ENCODE measurements at regions not wholly inside any gene's neighbourhood (a gene's known extent, or its start where the extent isn't known, plus 50 kb on each side); places are given as distances from the start of the nearest gene placed in this dataset.

DNA sequence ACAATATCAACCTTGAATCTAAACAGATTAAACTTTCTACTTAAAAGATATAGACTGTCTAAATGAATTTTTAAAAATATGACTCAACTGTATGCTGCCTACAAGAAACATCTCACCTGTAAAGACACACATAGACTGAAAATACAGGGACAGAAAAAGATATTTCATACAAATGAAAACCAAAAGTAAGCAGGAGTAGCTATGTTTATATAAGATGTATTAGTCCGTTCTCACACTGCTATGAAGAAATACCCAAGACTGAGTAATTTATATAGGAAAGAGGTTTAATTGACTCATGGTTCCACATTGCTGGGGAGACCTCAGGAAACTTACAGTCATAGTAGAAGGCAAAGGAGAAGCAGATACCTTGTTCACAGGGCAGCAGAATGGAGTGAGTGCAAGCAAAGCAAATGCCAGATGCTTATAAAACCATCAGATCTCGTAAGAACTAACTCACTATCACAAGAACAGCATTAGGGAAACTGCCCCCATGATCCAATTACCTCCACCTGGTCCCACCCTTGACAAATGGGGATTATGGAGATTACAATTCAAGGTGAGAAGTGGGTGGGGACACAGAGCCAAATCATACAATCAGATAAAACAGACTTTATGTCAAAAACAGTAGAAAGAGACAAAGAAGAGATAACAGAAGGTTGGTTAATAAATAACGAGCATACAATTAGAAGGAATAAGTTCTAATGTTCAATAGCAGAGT lies 214.4 kb upstream of the SLC39A10 start:
- H3K9me3 ChIP-seq (ENCODE audit: insufficient read depth, low read depth, low read length) = peaks cover 19% of the 10 kb centered on the region; the same call in 1 of the 2 replicates
- no peaks in the 10 kb centered on the region for H3F3A ChIP-seq (ENCODE audit: low read depth)
- no peaks in the 10 kb centered on the region for H4K20me1 ChIP-seq (ENCODE audit: insufficient read depth, low read length, poor library complexity, severe bottlenecking)
- H3K4me2 ChIP-seq (ENCODE audit: low read depth, low read length, poor library complexity, severe bottlenecking) = no peak overlapping the region
- H3K79me2 ChIP-seq (ENCODE audit: insufficient read depth, low read length) = no peaks in the 10 kb centered on the region
- no peaks in the 10 kb centered on the region for H3K4me1 ChIP-seq (ENCODE audit: insufficient read depth, low read length, poor library complexity, severe bottlenecking)
- H2AFZ ChIP-seq (ENCODE audit: low read length) = no peak overlapping the region
- no peaks in the 10 kb centered on the region for H3K36me3 ChIP-seq (ENCODE audit: insufficient read depth, low read length)
- H3K4me3 ChIP-seq (ENCODE audit: low read length, poor library complexity, severe bottlenecking) = no peak overlapping the region
- H3K9ac ChIP-seq (ENCODE audit: low read depth, low read length, poor library complexity, severe bottlenecking) = no peak overlapping the region
- TF ChIP-seq, protein P1, sequence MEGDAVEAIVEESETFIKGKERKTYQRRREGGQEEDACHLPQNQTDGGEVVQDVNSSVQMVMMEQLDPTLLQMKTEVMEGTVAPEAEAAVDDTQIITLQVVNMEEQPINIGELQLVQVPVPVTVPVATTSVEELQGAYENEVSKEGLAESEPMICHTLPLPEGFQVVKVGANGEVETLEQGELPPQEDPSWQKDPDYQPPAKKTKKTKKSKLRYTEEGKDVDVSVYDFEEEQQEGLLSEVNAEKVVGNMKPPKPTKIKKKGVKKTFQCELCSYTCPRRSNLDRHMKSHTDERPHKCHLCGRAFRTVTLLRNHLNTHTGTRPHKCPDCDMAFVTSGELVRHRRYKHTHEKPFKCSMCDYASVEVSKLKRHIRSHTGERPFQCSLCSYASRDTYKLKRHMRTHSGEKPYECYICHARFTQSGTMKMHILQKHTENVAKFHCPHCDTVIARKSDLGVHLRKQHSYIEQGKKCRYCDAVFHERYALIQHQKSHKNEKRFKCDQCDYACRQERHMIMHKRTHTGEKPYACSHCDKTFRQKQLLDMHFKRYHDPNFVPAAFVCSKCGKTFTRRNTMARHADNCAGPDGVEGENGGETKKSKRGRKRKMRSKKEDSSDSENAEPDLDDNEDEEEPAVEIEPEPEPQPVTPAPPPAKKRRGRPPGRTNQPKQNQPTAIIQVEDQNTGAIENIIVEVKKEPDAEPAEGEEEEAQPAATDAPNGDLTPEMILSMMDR (conservative IDR thresholded peaks at IDR 0.05; ENCODE audit: low read length) = no peak
- no peak for TF ChIP-seq EZH2phosphoT487 (IDR thresholded peaks at IDR 0.05; ENCODE audit: borderline replicate concordance)
- H3K9me2 ChIP-seq (replicated peaks; ENCODE audit: low read depth, low read length) = no peaks in the 10 kb centered on the region
- H3K27me3 ChIP-seq (ENCODE audit: insufficient read depth, low read length, poor library complexity, severe bottlenecking) = no peaks in the 10 kb centered on the region

DNA sequence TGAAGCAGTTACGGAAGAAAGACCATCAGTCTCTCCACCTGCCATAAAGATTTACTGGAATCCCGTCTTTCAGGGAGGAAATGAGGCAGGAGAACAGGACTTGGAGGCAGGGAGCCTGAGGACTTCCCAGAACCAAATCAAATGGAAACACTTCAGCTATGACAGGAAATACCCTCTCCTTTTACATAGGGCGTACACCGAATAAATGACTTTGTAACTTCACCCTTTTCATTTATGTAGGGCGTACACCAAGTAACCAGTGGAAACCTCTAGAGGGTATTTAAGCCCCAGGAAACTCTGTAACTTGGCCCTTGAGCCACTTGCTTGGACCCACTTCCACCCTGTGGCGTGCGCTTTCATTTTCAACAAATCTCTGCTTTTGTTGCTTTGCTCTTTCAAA lies 218.3 kb upstream of the SLC39A10 start:
- no peaks in the 10 kb centered on the region for H3K9me2 ChIP-seq (replicated peaks; ENCODE audit: low read depth, low read length)
- no peaks in the 10 kb centered on the region for H3K36me3 ChIP-seq (ENCODE audit: insufficient read depth, low read length)
- H3F3A ChIP-seq (ENCODE audit: low read depth) = no peaks in the 10 kb centered on the region
- H2AFZ ChIP-seq (ENCODE audit: low read length) = no peak overlapping the region
- no peaks in the 10 kb centered on the region for H3K79me2 ChIP-seq (ENCODE audit: insufficient read depth, low read length)
- no peak overlapping the region for H3K4me2 ChIP-seq (ENCODE audit: low read depth, low read length, poor library complexity, severe bottlenecking)
- peaks cover 21% of the 10 kb centered on the region; the same call in 1 of the 2 replicates for H3K9me3 ChIP-seq (ENCODE audit: insufficient read depth, low read depth, low read length)
- no peaks in the 10 kb centered on the region for H3K27me3 ChIP-seq (ENCODE audit: insufficient read depth, low read length, poor library complexity, severe bottlenecking)
- H3K4me1 ChIP-seq (ENCODE audit: insufficient read depth, low read length, poor library complexity, severe bottlenecking) = no peaks in the 10 kb centered on the region
- H3K9ac ChIP-seq (ENCODE audit: low read depth, low read length, poor library complexity, severe bottlenecking) = no peak overlapping the region
- H4K20me1 ChIP-seq (ENCODE audit: insufficient read depth, low read length, poor library complexity, severe bottlenecking) = no peaks in the 10 kb centered on the region
- TF ChIP-seq, protein P1 (conservative IDR thresholded peaks at IDR 0.05; ENCODE audit: low read length) = no peak
- no peak for TF ChIP-seq EZH2phosphoT487 (IDR thresholded peaks at IDR 0.05; ENCODE audit: borderline replicate concordance)
- H3K4me3 ChIP-seq (ENCODE audit: low read length, poor library complexity, severe bottlenecking) = no peak overlapping the region

DNA sequence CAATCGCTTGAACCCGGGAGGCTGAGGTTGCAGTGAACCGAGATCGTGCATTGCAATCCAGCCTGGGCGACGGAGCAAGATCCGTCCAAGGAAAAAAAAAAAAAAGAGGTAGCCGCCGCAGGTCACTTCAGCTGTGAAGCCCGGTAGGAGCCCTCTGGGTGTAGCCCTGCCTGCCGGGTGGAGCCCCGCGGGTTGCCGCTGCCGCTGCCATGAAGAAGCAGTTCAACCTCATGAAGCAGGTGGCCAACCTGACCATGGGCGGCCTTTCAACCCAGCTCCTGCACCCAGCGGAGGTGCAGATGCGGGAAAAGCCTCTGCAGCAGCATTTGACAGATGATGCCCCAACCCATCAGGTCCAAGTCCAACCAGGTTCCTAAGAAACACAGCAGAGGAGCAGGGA lies 219.5 kb upstream of the SLC39A10 start:
- H3K4me1 ChIP-seq (ENCODE audit: insufficient read depth, low read length, poor library complexity, severe bottlenecking) = no peaks in the 10 kb centered on the region

More for the DNA sequence above, 219.5 kb upstream of the SLC39A10 start:
- TF ChIP-seq, protein P1 (conservative IDR thresholded peaks at IDR 0.05; ENCODE audit: low read length) = no peak
- TF ChIP-seq EZH2phosphoT487 (IDR thresholded peaks at IDR 0.05; ENCODE audit: borderline replicate concordance) = no peak
- no peak overlapping the region for H3K4me3 ChIP-seq (ENCODE audit: low read length, poor library complexity, severe bottlenecking)
- H3K27me3 ChIP-seq (ENCODE audit: insufficient read depth, low read length, poor library complexity, severe bottlenecking) = no peaks in the 10 kb centered on the region
- no peaks in the 10 kb centered on the region for H4K20me1 ChIP-seq (ENCODE audit: insufficient read depth, low read length, poor library complexity, severe bottlenecking)
- no peaks in the 10 kb centered on the region for H3F3A ChIP-seq (ENCODE audit: low read depth)
- no peak overlapping the region for H3K9ac ChIP-seq (ENCODE audit: low read depth, low read length, poor library complexity, severe bottlenecking)
- H3K9me3 ChIP-seq (ENCODE audit: insufficient read depth, low read depth, low read length) = peaks cover 26% of the 10 kb centered on the region; the same call in 1 of the 2 replicates
- H3K79me2 ChIP-seq (ENCODE audit: insufficient read depth, low read length) = no peaks in the 10 kb centered on the region
- H3K36me3 ChIP-seq (ENCODE audit: insufficient read depth, low read length) = no peaks in the 10 kb centered on the region
- H3K4me2 ChIP-seq (ENCODE audit: low read depth, low read length, poor library complexity, severe bottlenecking) = no peak overlapping the region
- no peak overlapping the region for H2AFZ ChIP-seq (ENCODE audit: low read length)
- no peaks in the 10 kb centered on the region for H3K9me2 ChIP-seq (replicated peaks; ENCODE audit: low read depth, low read length)
